ENCODE measurements at regions not wholly inside any gene's neighbourhood (a gene's known extent, or its start where the extent isn't known, plus 50 kb on each side); places are given as distances from the start of the nearest gene placed in this dataset.

DNA sequence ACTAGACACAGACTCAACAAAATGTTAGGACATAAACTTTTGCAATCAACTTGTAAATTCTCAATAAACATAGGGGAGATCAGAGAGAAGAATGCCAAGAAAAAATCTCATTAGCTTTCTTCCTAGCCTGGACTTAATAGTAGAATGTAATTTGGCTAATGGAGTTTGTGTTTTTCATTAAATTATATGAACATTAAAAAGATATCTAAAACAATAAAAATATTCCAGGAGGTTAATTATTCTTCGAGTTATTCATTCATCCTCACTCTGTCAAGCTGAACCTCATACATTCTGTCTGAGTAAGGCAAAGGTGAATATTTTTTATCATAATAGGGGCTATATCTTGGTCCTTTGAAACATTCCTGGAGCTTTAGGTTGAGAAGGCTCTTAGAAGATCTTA, 551.9 kb upstream of the TBX3 start:
- no peak for DNase-seq

- DNase-seq, result no peak
These were observed 550.0 kb upstream of the TBX3 start for GRCh38 chr12:115233891-115234543.

DNA sequence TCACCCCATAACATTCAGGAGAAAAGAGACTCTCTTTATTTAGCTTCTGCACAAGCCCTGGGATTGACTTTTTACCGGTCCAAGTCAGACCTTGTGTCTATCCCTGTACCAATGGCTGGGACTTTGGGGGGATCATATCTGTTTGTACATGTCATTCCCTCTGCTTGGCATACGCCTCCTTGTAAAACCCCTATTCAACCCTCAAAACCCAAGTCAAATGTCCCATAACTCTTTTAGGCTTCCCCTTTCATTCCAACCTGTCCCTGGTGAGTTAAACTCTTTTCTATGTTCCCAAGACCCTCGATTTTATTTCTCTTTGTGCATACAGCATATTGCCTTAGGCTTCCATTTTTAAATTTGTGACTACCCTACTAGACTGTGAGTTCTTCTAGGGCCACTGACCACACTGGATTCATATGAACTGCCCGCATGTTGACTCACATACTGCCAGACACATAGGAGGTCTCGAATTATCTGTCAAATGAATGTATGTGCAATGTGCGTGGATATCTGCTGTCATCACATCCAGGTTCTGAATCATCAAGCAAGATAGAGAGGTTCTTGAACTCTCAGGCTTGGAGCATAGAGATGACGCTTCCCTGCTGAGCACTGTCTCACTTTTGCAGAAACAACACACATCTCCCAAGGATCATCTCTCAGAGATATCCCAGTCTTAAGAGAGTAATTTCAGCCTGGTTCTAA, 548.6 kb upstream of the TBX3 start:
- no peak for DNase-seq

GRCh38 chr12:115230606-115231005, 546.6 kb upstream of the TBX3 start:
- DNase-seq, result no peak

DNA sequence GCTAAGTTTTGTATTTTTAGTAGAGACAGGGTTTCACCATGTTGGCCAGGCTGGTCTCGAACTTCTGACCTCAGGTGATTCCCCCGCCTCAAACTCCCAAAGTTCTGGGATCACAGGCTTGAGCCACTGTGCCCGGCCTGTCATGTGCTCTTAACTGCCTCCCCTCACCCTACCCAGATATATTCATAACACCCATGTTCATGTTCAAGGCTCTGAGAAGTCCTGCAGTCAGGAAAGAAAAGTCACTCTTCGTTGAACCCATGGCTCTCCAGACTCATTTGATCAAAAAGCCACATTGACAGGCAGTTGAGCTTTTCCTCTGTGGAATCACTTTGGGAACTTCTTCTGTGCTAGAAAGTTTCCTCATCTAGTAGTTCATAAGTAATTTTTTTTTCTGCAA, 545.5 kb upstream of the TBX3 start:
- DNase-seq, result no peak

DNA sequence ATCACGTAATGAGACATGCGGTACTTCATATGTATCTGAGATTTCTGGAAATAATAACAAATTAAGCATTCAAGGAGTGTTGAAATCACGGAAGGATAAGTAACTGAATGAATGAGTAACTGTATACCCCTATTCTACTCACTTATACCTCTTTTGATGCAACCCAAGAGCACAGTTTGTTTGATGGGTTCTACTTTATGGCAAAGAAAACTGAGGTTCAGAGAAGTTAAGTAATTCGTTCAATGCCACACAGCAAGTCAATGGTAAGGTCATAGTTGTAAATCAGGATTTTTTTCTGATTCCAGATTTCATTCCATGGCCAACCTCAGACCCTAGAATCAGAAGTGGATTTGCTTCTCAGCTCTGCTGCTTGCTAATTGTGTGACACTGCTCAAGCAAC, 544.5 kb upstream of the TBX3 start:
- DNase-seq, result no peak

DNA sequence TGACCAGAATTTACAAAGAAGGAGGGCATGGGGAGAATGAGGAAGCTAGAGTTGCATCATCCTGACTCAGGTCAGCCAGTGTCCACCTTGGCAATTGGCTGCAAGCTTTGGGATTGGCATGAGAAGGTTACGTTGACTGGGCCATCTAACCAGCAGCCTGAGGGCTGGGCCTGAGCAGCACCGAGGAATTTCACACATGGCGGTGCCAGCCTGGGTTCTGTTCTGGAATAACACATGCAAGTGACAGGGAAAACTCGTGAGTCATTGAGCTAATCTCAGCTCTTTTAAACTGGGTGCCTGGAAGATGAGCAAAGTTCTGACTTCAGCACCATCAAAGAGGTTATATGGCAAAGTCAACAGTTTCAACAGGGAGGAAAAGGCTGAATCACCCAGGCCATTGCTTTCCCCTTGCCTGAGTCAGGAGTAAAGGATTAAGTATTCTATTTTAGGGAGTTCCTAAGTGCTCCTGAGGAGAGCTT, 543.2 kb upstream of the TBX3 start:
- no peak for DNase-seq

DNA sequence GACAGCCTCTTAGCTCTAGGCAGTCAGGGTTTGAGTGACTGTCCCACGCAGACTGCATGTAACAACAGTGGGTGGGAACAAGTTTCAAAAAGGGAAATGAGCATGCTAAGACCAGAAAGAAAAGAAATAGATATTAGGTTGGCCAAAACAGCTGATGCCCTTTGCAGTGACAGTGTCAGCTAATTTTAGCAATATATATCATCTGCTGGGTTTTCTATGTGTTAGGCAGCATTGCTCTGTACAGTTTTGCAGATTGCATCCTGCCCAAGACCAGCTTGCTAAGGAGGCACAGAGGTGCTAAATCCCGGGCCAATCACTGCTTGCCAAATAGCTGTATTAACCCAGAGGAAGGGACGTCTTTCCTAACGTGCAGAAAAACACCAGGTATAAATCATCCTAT, 541.9 kb upstream of the TBX3 start:
- no peak for DNase-seq

DNA sequence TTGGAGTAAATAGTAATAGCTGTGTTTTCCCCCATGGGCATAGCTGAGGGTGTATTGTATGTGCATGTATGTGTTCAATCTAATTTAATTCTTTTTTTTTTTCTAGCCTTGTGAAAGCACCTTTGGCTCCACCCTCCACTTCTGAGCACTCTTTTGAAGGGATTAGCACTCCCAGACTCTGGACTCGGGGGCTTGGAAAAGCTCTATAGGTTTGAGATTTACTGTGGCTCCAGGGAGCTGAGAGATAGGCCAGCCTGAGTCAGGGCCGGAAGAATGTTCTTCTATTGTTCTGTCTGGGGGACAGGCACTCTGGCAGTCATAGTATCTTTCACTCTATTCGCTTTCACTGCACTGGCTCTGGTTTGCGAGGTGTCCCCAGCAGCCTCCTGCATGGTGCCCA, 540.0 kb upstream of the TBX3 start:
- no peak for DNase-seq

GRCh38 chr12:115223322-115223721, 539.3 kb upstream of the TBX3 start:
- no peak for DNase-seq

DNA sequence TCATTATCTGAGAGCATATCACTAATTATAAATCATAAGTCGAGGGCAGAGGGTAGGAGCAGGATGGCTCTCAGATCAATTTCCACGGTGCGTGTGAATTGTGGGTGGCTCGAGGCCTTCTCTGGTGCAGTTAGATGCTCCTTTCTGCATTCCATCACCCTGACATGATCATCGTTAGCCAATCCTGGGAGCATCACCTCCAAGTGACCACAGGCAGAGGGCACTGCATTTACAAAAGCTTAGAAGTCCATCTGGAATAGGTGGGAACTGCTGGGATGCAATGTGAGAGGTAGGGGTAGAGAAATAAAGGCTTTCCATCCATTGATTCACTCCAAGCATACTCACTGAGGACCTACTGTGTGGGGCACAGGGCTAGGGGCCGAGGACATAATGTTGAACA, 538.2 kb upstream of the TBX3 start:
- DNase-seq, result no peak

GRCh38 chr12:115216301-115216700, 532.3 kb upstream of the TBX3 start:
- DNase-seq, result no peak

GRCh38 chr12:115215544-115215943, 531.6 kb upstream of the TBX3 start:
- no peak for DNase-seq

- no peak for DNase-seq
These were observed 529.6 kb upstream of the TBX3 start for GRCh38 chr12:115213538-115214016.

DNA sequence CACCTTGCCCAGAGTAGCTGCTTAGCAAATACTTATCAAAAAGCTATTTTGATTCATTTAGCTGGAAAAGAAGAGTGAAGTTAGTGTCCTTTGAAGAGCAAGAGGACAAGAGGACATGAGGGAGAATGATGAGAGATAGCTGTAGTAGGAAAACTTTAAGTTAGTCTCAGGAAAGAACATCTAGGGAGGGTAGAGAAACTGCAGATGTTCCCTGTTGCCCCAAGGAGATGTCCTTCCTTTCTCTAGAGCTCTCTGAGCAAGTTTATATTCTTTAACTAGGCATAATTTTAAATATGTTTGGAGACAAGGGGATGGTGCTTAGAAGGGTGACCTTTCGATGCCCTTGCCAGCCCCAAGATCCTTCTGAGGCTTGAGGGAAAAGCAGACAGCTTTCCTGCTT, 529.1 kb upstream of the TBX3 start:
- no peak for DNase-seq

DNA sequence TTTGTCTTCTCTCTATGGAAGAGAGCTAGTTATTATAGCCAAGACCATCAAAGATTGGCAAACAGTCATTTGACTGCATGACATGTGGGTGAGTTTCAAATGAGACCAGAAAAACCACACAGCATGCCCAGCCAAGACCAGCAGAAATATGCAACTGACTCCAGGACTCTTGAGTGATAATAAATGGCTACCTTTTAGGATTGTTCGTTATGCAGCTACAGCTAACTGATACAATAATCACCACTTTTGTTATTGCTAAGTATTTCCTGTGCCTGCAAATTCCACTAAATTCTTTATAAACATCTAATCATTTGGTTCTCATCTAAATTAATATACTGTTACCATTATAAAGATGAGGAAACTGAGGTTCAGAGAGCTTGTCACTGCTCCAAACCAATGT, 528.4 kb upstream of the TBX3 start:
- DNase-seq, result no peak

DNA sequence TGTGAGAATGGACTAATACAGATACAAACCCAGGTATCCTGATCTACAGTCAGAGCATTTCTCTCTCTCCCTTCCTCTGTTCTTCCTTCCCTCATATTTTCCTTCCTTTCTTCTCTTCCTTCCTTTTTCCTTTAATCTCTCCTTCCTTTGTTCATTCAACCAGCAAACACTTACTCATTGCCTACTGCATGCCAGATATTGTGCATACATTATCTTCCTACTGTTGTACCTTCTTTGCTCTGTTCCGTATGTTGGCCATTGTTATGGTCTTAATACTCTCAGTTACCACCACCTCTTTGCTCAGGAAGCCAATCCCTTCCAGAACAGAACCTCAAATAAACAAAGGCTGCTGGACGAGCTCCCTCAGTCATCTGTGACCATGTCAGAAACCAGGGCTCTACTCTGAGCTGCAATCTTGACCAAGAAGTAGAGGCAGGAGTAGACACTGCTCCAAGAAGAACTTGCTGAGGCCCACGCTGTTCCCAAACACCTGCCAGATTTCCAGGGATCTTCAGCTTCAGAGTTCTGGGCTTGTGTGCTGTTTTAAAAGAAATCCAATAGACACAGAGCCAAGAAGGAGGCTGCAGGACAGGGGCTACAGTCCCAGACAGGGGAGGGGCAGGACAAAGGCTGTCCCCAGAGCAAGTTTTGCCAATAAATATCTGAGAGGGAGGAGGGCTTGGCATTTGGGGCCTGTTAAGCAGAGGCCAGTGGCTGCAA, 526.7 kb upstream of the TBX3 start:
- no peak for DNase-seq

GRCh38 chr12:115209230-115209629, 525.3 kb upstream of the TBX3 start:
- DNase-seq, result no peak

DNA sequence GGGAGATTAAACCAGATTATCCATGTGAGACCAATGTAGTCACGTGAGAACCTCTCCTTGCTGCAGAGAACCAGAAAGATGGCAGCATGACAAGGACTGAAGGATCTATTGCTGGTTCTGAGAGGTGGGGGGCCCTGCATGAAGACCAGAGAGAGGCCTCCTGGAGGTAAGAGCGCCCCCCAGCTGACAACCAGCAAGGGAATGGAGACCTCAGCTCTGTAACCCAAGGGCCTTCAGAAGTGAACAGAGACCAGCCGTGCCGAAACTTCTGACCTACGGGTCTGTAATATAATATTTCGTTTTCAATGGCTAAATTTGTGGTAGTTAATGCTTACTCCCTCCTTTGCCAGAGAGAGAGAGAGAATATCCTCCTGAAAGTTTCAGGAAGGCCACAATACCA, 524.1 kb upstream of the TBX3 start:
- DNase-seq, result no peak

- no peak for DNase-seq
These were observed 523.4 kb upstream of the TBX3 start for GRCh38 chr12:115207216-115207915.

DNA sequence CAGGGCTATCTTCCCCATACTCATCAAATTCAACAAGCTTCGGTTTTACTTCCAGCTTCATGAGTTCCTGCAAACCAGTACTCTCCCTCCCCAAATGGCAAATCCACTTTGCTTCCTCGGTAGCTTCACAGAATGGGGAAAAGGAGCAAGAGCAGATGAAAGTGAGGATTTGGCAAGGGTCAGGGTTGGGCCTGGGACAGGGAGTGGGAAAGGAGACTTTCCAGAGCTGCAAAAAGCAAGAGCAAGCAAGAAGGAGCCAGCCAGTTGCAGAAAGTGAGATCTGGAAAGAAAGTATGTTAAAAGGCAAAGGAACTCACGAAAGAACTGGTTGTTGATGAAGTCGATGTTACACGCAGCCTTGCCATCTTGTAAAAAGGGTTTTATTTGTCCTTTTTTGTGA, 522.8 kb upstream of the TBX3 start:
- DNase-seq, result no peak

GRCh38 chr12:115205755-115206308, 521.9 kb upstream of the TBX3 start:
- no peak for DNase-seq

All from COR-L47 (cell line).